Panc1 (cell line): ENCODE measurements at regions not wholly inside any gene's neighbourhood (a gene's known extent, or its start where the extent isn't known, plus 50 kb on each side); places are given as distances from the start of the nearest gene placed in this dataset.

Experiments used
- CTCF ChIP-seq: fragments of 450-650 bp; IDR thresholded peaks from 2 replicates; pipeline ENCODE4 v1.5.1; 2017; ENCODE audit warnings: mild to moderate bottlenecking
- TF ChIP-seq, protein P1 (sequence below), 2 experiments: IDR thresholded peaks; 2 replicates each; pipeline ENCODE4 v1.6.1; 2011 to 2012; ENCODE audit warnings: low read depth in 2 of 2, control low read depth in 1 of 2, low read length in 1 of 2, mild to moderate bottlenecking in 1 of 2, moderate library complexity in 1 of 2; ENCODE audit not compliant: insufficient read depth in 1 of 2

DNA sequence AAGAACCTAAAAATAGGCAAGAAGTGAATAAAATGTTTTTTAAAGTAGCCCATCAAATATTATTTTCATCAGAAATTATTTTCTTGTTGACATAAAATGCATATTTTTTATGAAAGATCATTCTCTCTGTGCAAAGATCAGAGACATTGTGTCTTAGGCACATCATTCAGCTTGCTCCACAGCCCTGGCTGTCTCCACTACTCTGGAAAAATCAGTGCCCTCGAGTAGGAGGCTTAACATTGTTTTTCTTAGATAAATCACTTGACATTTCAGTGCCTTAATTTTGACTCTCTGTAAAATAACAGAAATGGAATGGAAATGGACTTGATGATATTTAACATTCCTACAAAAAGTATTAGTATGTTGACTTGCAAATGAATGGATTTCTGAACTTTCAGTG is 77.9 kb downstream of the FAT4 start:
- TF ChIP-seq, protein P1, sequence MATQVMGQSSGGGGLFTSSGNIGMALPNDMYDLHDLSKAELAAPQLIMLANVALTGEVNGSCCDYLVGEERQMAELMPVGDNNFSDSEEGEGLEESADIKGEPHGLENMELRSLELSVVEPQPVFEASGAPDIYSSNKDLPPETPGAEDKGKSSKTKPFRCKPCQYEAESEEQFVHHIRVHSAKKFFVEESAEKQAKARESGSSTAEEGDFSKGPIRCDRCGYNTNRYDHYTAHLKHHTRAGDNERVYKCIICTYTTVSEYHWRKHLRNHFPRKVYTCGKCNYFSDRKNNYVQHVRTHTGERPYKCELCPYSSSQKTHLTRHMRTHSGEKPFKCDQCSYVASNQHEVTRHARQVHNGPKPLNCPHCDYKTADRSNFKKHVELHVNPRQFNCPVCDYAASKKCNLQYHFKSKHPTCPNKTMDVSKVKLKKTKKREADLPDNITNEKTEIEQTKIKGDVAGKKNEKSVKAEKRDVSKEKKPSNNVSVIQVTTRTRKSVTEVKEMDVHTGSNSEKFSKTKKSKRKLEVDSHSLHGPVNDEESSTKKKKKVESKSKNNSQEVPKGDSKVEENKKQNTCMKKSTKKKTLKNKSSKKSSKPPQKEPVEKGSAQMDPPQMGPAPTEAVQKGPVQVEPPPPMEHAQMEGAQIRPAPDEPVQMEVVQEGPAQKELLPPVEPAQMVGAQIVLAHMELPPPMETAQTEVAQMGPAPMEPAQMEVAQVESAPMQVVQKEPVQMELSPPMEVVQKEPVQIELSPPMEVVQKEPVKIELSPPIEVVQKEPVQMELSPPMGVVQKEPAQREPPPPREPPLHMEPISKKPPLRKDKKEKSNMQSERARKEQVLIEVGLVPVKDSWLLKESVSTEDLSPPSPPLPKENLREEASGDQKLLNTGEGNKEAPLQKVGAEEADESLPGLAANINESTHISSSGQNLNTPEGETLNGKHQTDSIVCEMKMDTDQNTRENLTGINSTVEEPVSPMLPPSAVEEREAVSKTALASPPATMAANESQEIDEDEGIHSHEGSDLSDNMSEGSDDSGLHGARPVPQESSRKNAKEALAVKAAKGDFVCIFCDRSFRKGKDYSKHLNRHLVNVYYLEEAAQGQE (IDR thresholded peaks at IDR 0.05; ENCODE audit: insufficient read depth in 1 of 2, low read depth in 2 of 2, low read length in 1 of 2): no peak
- TF ChIP-seq CTCF: no peak
